ENCODE measurements at regions not wholly inside any gene's neighbourhood (a gene's known extent, or its start where the extent isn't known, plus 50 kb on each side); places are given as distances from the start of the nearest gene placed in this dataset.

GRCh38 chr5:18069790-18070189, 435.5 kb downstream of the TAF11L14 start:
- Histone ChIP-seq H3K27ac (replicated peaks) (no peak overlapping the region), H3K27me3 (ENCODE audit: insufficient read depth, poor library complexity, severe bottlenecking) (no peaks in the 10 kb centered on the region), H3K4me3 (replicated peaks; ENCODE audit: insufficient read depth, low read length) (no peak overlapping the region)
- TF ChIP-seq POLR2AphosphoS5 (IDR thresholded peaks at IDR 0.05; ENCODE audit: low read depth) (no peak), GABPA (IDR thresholded peaks at IDR 0.05; ENCODE audit: low read depth) (no peak), SPI1 (IDR thresholded peaks at IDR 0.05; ENCODE audit: borderline replicate concordance, low read depth) (no peak)
- TF ChIP-seq, protein P1, sequence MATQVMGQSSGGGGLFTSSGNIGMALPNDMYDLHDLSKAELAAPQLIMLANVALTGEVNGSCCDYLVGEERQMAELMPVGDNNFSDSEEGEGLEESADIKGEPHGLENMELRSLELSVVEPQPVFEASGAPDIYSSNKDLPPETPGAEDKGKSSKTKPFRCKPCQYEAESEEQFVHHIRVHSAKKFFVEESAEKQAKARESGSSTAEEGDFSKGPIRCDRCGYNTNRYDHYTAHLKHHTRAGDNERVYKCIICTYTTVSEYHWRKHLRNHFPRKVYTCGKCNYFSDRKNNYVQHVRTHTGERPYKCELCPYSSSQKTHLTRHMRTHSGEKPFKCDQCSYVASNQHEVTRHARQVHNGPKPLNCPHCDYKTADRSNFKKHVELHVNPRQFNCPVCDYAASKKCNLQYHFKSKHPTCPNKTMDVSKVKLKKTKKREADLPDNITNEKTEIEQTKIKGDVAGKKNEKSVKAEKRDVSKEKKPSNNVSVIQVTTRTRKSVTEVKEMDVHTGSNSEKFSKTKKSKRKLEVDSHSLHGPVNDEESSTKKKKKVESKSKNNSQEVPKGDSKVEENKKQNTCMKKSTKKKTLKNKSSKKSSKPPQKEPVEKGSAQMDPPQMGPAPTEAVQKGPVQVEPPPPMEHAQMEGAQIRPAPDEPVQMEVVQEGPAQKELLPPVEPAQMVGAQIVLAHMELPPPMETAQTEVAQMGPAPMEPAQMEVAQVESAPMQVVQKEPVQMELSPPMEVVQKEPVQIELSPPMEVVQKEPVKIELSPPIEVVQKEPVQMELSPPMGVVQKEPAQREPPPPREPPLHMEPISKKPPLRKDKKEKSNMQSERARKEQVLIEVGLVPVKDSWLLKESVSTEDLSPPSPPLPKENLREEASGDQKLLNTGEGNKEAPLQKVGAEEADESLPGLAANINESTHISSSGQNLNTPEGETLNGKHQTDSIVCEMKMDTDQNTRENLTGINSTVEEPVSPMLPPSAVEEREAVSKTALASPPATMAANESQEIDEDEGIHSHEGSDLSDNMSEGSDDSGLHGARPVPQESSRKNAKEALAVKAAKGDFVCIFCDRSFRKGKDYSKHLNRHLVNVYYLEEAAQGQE (IDR thresholded peaks at IDR 0.05; ENCODE audit: insufficient replicate concordance, low read depth): no peak
- TF ChIP-seq, protein P2, sequence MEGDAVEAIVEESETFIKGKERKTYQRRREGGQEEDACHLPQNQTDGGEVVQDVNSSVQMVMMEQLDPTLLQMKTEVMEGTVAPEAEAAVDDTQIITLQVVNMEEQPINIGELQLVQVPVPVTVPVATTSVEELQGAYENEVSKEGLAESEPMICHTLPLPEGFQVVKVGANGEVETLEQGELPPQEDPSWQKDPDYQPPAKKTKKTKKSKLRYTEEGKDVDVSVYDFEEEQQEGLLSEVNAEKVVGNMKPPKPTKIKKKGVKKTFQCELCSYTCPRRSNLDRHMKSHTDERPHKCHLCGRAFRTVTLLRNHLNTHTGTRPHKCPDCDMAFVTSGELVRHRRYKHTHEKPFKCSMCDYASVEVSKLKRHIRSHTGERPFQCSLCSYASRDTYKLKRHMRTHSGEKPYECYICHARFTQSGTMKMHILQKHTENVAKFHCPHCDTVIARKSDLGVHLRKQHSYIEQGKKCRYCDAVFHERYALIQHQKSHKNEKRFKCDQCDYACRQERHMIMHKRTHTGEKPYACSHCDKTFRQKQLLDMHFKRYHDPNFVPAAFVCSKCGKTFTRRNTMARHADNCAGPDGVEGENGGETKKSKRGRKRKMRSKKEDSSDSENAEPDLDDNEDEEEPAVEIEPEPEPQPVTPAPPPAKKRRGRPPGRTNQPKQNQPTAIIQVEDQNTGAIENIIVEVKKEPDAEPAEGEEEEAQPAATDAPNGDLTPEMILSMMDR (IDR thresholded peaks at IDR 0.05; ENCODE audit: insufficient read depth, low read length): no peak
- no peak for DNase-seq (ENCODE audit: low read depth in 1 of 2, low spot score in 1 of 2)

- Histone ChIP-seq H3K4me3 (replicated peaks; ENCODE audit: insufficient read depth, low read length) (no peak overlapping the region), H3K27ac (replicated peaks) (no peak overlapping the region), H3K27me3 (ENCODE audit: insufficient read depth, poor library complexity, severe bottlenecking) (no peaks in the 10 kb centered on the region)
- TF ChIP-seq, protein P1 (IDR thresholded peaks at IDR 0.05; ENCODE audit: insufficient replicate concordance, low read depth): no peak
- no peak for TF ChIP-seq GABPA (IDR thresholded peaks at IDR 0.05; ENCODE audit: low read depth)
- no peak for TF ChIP-seq POLR2AphosphoS5 (IDR thresholded peaks at IDR 0.05; ENCODE audit: low read depth)
- no peak for TF ChIP-seq SPI1 (IDR thresholded peaks at IDR 0.05; ENCODE audit: borderline replicate concordance, low read depth)
- TF ChIP-seq, protein P2 (IDR thresholded peaks at IDR 0.05; ENCODE audit: insufficient read depth, low read length): no peak
- no peak for DNase-seq (ENCODE audit: low read depth in 1 of 2, low spot score in 1 of 2)
Observed at GRCh38 chr5:18072600-18072999, 438.3 kb downstream of the TAF11L14 start.

DNA sequence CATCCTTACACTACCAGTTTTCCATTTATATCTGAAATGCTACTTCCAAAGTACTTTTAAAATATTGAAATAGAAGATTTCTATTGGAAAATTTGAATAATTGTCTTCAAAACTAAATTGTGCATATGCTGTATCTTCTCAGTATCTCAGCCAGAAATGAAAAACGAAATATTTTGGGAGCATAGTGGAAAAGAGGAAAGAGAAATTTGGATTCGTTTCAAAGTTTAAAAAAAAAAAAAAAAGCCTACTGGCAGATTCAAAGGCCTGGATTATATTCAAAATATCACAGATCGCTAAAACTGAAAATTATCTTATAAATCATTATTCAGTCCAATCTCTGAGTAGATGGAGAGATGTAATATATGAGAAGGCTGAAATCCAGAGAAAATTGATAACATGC, 440.7 kb downstream of the TAF11L14 start:
- TF ChIP-seq SPI1 (IDR thresholded peaks at IDR 0.05; ENCODE audit: borderline replicate concordance, low read depth) (no peak), POLR2AphosphoS5 (IDR thresholded peaks at IDR 0.05; ENCODE audit: low read depth) (no peak), GABPA (IDR thresholded peaks at IDR 0.05; ENCODE audit: low read depth) (no peak)
- TF ChIP-seq, protein P2 (IDR thresholded peaks at IDR 0.05; ENCODE audit: insufficient read depth, low read length): no peak
- TF ChIP-seq, protein P1 (IDR thresholded peaks at IDR 0.05; ENCODE audit: insufficient replicate concordance, low read depth): no peak
- Histone ChIP-seq H3K27ac (replicated peaks) (no peak overlapping the region), H3K27me3 (ENCODE audit: insufficient read depth, poor library complexity, severe bottlenecking) (no peaks in the 10 kb centered on the region), H3K4me3 (replicated peaks; ENCODE audit: insufficient read depth, low read length) (no peak overlapping the region)
- DNase-seq (ENCODE audit: low read depth in 1 of 2, low spot score in 1 of 2): no peak

Data from HL-60 (cell line).